A172 (cell line): ENCODE measurements at regions not wholly inside any gene's neighbourhood (a gene's known extent, or its start where the extent isn't known, plus 50 kb on each side); places are given as distances from the start of the nearest gene placed in this dataset.

Source experiments
- DNase-seq: peaks from one replicate; pipeline ENCODE4 v3.0.0-alpha.2; 2015; ENCODE audit warnings: low spot score

- DNase-seq, result no peak
These were observed 68.0 kb downstream of the MYCN start for GRCh38 chr2:16008331-16008850.

GRCh38 chr2:16007167-16007934, 67.0 kb downstream of the MYCN start:
- DNase-seq, result no peak

GRCh38 chr2:16006537-16007166, 66.3 kb downstream of the MYCN start:
- DNase-seq, result no peak

GRCh38 chr2:16005816-16006536, 65.6 kb downstream of the MYCN start:
- no peak for DNase-seq

GRCh38 chr2:16005389-16005788, 65.0 kb downstream of the MYCN start:
- no peak for DNase-seq

GRCh38 chr2:16003809-16004208, 63.5 kb downstream of the MYCN start:
- no peak for DNase-seq

GRCh38 chr2:16003152-16003551, 62.8 kb downstream of the MYCN start:
- DNase-seq, result no peak

GRCh38 chr2:16002575-16002974, 62.2 kb downstream of the MYCN start:
- no peak for DNase-seq

- no peak for DNase-seq
These were observed 61.8 kb downstream of the MYCN start for GRCh38 chr2:16002144-16002543.

GRCh38 chr2:16000642-16001041, 60.3 kb downstream of the MYCN start:
- DNase-seq, result no peak

GRCh38 chr2:15999596-16000469, 59.5 kb downstream of the MYCN start:
- no peak for DNase-seq

- DNase-seq, result no peak
These were observed 57.5 kb downstream of the MYCN start for GRCh38 chr2:15997728-15998280.

GRCh38 chr2:15996536-15997423, 56.4 kb downstream of the MYCN start:
- DNase-seq, result no peak
